Stimulated activated CD8-positive, alpha-beta memory T cell treated with anti-CD3 and anti-CD28 coated beads, Interleukin-7, amount 100 ng/mL, for 1 hour (primary cell): ENCODE measurements at regions not wholly inside any gene's neighbourhood (a gene's known extent, or its start where the extent isn't known, plus 50 kb on each side); places are given as distances from the start of the nearest gene placed in this dataset.

Source experiments
- DNase-seq, 2 donors: peaks; one replicate each; pipeline ENCODE4 v3.0.0-alpha.2; 2020; ENCODE audit warnings: low read depth in 2 of 2

DNA sequence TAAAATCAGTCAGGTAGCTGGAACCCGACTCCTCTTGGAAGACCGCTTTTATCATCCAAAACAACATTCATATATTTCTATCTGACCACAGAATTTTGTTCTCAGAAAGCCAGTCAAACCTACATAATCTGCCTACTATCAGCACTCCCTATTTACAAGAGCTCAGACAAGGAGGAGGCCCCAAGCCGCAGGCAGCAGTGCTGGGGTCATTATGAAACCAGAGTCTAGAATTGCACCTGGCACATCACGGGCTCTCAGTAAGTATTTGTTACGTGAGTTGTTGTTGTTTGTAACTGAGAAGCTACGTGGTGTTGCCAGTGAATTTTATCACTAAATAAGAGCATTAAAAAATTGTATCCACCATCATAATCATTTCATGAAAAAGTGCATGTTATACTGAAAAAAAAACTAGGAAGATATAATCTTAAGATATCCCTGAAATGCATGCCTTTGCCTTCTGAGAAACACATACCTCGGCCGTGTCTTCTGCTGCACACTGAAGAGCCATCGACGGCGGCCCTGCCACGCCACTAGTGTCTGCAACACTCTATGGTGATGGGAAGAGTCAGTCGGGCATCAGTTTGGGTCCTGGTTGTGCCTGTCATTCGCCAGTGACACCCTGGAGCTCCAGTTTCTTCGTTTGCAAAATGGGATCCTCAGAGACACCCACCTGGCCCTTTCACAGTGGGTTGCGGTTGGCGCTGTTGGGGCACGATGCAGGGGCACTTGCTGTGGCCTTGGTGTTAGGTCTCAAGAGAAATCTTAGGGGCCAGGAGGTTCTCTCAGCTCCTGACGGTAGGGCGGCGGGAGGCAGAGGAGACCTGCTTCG is 505.9 kb downstream of the EIPR1 start:
- DNase-seq = no peak

GRCh38 chr2:2870106-2870505 is 507.5 kb downstream of the EIPR1 start:
- DNase-seq = no peak

DNA sequence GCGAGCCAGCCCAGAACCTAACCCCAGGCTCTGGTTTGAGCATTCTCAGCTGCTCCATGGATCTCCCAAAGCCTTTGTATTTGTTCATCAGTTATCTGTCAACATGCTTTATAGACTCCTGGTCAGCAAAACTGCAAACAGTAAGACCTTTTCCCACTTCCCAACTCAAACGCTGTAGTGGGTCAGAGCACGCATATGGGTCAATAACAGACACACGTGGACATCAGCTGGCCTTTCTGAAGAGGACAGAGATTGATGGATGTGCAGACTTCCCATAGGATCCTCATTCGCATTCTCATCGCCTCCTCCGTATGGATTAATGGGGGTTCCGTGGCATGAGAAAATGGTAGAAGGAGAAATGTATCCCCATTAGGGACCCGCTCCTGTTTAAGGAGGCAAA is 508.1 kb downstream of the EIPR1 start:
- DNase-seq = no peak

- DNase-seq = no peak
Observed at GRCh38 chr2:2868085-2868484, 509.5 kb downstream of the EIPR1 start.

DNA sequence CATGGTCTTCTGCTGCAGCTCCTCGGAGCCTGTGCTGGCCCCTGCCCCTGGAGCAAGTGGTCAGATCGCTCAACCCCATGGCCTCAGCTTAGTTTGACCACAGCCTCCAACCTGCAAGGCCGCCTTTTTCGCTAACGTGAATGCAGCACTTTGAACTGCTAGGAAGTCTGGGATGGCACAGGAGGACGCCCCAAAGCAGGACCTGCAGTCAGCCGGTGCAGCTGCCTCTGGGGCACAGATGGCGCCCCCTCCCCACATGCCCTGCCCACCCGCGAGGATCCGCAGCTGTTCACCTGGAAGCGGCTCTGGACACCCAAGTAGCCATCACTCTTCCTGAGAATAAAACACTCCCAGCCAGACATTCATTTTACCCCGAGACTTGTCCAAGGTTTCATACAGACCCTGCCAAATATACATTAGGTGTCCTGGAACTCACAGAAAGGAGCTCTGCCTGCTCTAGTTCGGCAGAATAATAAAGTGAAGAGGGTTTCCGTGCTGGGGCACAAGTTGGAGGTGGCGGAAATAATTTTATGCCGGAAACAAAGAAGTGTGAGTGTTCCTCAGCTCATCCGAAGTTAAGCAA is 510.1 kb downstream of the EIPR1 start:
- no peak for DNase-seq

DNA sequence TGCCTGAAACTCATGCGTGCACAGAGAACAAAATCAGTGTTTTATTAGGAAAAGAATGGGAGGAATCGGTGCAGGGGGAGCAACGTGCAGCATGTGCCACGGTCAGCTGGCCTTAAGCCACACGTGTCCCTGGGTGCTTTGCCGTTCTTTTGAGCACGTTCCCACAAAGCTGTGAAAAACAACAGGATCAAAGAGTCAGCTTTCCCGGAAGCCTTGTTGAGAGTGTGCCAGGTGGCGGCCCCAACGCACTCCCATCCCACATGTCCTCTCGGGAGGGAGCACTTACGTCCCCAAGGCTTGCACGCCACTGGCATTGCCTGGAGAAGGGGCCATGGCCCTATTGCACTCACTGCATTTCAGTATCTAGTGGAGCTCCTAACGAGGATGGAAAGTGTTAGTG is 511.2 kb downstream of the EIPR1 start:
- no peak for DNase-seq

- DNase-seq = no peak
Observed at GRCh38 chr2:2862386-2862785, 515.2 kb downstream of the EIPR1 start.

GRCh38 chr2:2861666-2862240 is 515.9 kb downstream of the EIPR1 start:
- no peak for DNase-seq

DNA sequence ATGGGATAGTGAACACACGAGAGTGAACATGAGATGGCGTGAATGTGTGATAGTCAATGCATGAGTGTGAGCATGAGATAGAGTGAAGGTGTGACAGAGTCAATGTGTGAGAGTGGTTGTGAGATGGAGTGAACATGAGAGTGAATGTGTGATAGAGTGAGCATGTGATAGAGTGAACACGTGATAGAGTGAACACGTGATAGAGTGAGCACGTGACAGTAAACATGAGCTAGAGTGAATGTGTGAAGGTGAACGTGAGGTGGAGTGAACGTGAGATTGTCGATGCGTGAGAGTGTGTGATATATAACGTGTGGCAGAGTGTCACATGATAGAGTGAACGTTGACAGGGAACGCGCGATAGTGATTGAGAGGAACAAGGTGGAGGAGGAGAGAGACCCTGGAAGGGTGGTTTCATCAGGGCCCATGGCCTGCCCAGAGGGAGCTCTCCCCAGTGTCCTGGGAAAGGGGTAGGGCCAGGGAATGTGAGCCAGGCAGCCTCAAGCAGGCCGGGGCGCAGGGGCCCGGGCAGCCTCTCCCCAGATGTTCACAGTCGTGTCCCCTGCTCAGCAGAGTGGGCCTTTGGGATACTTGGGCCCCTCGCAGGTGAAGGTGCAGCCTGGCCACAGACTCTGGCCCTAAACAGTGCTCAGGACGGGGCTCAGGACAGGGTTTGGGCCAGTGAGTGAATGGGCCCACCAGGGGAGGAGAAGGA is 516.9 kb downstream of the EIPR1 start:
- DNase-seq = no peak

GRCh38 chr2:2859732-2860131 is 517.9 kb downstream of the EIPR1 start:
- no peak for DNase-seq

DNA sequence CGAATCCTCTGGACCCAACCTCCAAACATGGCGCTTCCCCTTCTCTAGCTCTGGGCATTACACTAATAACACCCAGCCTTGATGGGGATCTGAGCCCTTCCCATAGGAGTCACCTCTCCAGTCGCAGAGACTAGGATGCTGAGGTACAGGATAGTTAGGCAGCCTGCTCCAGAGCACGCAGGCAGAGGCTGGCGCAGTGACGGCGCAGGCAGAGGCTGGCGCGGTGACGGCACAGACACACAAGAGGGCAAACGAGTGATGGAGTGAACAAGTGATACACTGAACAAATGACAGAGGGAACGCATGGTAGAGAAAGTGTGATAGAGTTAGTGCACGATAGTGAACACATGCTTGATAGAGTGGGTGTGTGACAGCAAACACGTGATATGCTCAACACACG is 518.5 kb downstream of the EIPR1 start:
- DNase-seq = no peak

DNA sequence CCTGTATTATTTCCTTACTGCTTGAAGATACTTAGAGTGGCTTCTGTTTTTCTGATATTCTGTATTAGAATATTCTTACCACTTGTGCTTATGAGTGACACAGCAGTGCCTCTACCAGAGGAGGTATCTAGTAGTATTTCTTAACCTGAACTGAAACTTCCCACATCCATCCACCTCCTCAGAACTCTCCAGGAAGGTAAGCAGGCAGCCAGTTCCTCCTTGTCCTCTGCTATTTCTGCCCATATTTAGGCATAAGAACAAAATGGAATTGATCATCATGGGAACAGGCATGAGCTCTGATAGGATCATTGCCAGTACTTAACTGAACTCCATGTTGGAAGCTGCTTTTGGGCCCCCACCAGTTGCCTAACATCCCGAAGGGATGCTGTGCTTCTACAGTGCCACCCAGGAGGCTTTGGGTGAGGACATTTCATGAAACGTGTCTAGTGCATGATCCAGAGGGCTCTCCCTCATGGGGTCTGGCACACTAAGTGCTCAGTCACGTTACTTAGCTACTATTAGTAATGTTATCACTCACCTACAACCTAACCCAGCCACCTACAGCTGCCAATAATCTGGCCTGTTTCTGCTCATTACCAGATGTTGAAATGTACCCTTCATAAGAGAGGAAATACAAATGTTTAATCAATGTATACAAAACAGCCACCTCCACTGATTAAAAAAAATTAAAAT is 520.7 kb downstream of the EIPR1 start:
- no peak for DNase-seq

- no peak for DNase-seq
Observed at GRCh38 chr2:2855297-2855696, 522.3 kb downstream of the EIPR1 start.

DNA sequence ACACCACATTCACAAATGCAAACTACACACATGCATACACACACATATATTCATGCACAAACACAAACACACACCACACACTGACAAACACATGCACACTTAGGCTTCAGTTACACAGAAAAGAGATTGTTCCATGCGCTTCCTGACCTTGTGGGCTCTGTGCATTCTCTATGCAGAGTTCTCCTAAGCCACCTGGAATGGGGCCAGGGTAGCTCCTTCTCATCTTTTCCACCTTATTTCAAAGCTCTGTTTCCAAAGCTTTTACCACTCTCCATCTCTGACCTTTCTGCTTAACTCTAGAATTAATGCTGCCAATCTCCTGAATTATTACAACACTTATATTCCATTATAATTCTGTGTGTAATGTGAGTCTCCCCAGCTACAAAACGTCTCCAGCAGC is 522.3 kb upstream of the MYT1L start:
- no peak for DNase-seq

GRCh38 chr2:2851806-2852777 is 521.0 kb upstream of the MYT1L start:
- no peak for DNase-seq

DNA sequence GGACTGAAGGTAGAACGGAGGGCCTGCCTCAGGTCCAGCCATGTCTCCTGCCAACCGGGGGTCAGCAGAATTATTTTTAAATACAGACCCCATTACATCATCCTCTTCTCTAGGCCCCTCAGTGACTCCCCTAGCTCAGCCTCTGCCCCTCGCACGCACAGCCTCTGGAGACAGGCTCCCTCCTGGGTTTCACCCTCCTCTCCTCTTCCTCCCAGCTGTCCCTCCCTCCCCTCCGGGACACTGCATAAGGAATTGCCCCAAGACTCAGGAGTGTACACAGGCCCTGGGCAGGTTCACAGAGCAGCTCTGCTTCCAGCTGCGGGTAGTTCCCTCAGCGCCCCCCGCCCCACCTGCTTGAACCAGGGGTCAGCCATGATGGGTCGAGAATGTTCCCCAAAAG is 520.2 kb upstream of the MYT1L start:
- no peak for DNase-seq

DNA sequence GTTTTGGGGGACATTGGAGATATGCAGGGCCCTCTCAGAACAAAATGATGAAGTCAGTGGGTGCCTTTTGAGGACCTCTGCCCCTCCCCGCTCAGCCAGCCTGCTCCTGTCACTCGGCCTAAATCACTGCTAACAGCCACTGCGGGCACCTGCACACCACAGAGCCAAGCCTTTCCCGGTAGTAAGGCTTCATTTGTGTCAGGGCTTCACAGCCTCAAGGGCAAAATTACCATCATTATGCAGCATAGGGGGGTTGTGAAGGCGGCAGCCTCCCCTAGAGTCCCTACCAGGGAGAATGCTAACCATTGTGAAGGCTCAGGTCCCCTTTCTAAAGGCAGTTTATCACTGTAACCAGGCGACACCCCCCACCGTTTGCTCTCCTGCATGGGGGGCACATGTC is 519.8 kb upstream of the MYT1L start:
- DNase-seq = no peak

DNA sequence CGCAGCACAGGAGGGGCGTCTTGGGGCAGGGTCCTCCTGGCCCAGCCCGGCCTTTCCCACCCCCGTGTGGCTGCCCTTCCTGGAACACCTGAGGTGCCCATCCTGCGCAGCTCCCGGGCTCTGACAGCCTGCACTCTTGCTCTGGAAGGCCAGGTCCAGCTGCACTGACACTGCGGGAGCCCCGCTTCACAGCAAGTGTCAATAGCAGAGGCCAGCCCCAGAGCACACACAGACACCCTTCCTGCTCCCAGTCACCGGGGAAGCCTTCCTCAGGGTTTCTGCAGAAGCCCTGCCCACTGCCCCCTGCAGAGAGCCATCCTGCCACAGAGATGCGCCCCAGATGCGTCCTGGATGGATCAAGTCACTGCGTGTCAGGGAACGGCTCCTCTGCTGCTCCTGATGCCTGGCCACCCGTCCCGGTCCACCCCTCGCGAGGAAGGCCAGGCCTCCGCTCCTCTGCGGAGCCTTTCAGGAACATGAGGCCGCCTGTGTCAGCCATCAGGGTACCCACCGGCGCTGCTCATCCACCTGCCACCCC is 519.2 kb upstream of the MYT1L start:
- DNase-seq = no peak

DNA sequence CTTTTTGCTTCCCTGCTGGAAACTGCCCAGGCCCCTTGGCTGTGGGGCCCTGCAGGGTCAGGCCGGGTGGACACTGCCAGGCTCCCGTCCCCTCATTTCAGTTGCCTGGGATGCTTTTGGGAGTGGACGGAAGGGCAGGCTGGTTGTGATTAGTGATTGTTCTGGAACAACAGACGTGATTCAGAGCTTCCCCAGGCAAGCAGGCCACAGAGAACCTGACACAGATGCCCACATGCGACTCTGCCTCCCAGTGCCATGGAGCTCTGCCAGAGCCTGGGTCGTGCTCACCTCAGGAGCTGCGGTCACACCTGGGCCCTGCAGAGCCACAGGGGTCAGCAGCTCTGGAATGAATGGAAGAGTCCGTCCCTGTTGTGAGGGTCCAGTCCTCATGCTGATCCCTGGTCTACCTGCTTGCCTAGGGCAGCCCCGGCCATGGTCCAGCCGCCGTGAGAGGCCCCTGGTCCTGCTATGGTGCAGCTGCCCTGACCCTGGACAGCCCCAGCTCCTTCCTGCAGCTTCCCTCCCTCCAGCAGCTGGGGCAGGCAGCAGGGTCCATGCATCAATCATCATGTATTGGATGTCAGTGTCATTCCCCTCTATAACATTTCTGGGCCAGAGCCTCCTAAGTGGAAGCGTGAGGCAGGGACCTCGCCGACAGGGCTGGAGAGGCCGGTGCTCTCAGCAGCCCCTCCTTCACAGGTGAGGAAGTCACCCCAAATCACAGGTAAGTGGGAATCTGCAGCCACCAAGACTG is 518.6 kb upstream of the MYT1L start:
- DNase-seq = no peak
